HG03469 (cell line): ENCODE measurements at regions not wholly inside any gene's neighbourhood (a gene's known extent, or its start where the extent isn't known, plus 50 kb on each side); places are given as distances from the start of the nearest gene placed in this dataset.
"Not testable (repeated sequence)": the region's sequence is repeated elsewhere in the genome, so short reads cannot be mapped to it uniquely, and the experiment has no call there.

Experiments used
- ATAC-seq: cut with Tn5 transposase; IDR thresholded peaks from one replicate; pipeline ENCODE4 v1.9.1; 2021; ENCODE audit warnings: mild to moderate bottlenecking, moderate library complexity, moderate number of reproducible peaks; ENCODE audit not compliant: unreplicated experiment

GRCh38 chr19:37303591-37304171 lies 67.2 kb upstream of the ZNF527 start:
- ATAC-seq = no peak

GRCh38 chr19:37304190-37304883 lies 66.6 kb upstream of the ZNF527 start:
- ATAC-seq = no peak

DNA sequence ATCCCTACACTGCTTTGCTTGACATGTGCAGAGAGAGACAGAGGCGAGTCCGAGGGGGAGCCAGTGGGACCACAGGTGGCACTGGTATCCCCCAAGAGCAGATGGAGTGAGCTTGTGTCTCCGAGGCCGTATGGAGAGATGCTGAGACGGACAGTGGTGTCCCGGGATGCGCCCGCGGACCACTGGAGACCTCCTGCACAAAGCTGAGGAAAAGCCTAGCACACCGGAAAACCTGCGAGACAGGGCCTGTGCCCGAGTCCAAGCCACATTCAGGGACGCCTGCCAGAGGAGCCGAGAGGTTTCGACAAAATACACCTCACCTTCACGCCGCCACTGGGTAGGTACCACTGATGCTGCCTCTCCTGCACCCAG lies 66.0 kb upstream of the ZNF527 start:
- ATAC-seq = no peak

GRCh38 chr19:37306383-37306963 lies 64.4 kb upstream of the ZNF527 start:
- no peak for ATAC-seq

- ATAC-seq = no peak
Measured at GRCh38 chr19:37309834-37310575, 60.9 kb upstream of the ZNF527 start.

GRCh38 chr19:37312531-37313334 lies 58.2 kb upstream of the ZNF527 start:
- ATAC-seq = not testable (repeated sequence)

GRCh38 chr19:37313335-37313627 lies 57.6 kb upstream of the ZNF527 start:
- no peak for ATAC-seq

DNA sequence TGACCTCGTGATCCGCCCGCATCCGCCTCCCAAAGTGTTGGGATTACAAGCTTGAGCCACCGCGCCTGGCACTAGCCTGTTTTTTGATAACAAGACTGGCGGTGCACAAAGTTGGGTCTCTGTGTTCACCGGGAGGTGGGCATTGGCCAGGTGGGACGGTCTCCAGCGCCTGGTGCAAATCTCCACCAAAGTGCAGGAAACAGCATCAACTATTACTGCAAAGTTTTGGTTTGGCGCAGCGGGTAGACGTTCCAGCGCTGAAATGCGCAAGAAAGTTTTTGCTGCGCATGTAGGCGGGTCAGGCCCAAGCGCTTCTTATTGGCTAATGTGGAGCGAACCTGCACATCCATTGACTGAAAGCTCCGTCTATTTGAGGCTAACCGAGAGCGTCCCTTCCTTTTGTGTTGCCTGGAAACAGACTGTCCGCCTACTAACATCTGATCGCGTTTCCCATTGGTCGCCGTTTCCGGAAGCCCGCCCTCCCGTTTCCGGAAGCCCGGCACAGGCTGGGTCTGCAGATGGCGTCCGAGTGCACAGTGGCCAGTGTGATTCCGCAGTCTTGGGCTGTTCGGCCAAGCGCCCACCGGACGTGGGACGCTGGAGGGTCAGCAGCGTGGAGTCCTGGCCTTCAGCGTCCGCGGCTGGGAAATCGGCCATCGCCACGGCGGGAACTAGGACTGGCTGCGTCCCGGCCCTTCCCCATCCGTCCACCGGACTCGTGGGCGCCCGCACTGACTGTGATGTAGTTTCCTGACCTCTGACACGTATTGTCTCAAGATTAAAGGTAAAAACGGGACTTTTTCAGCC lies 53.3 kb upstream of the ZNF527 start:
- peak; percentile 90 for ATAC-seq

- not testable (repeated sequence) for ATAC-seq
Measured at GRCh38 chr19:37320988-37321387, 49.9 kb upstream of the ZNF527 start.
